H9 (cell line): ENCODE measurements at regions not wholly inside any gene's neighbourhood (a gene's known extent, or its start where the extent isn't known, plus 50 kb on each side); places are given as distances from the start of the nearest gene placed in this dataset.

ENCODE experiments used
- DNase-seq: peaks from one replicate; pipeline ENCODE4 v3.0.0-alpha.2; 2017
- H2AFZ ChIP-seq: one replicate; pipeline ENCODE4 v1.6.1; 2013; ENCODE audit warnings: mild to moderate bottlenecking, low read length, control low read depth, moderate library complexity
- H2AK5ac ChIP-seq: 2 replicates; pipeline ENCODE4 v1.6.1; 2013; ENCODE audit warnings: low read length, control low read depth, mixed read lengths; ENCODE audit not compliant: insufficient read length
- H2BK120ac ChIP-seq: one replicate; pipeline ENCODE4 v1.6.1; 2013; ENCODE audit warnings: low read depth, mild to moderate bottlenecking, low read length, control low read depth, inconsistent platforms; ENCODE audit not compliant: poor library complexity, severe bottlenecking
- H2BK12ac ChIP-seq: 2 replicates; pipeline ENCODE4 v1.6.1; 2013; ENCODE audit warnings: low read length, control low read depth, mixed read lengths, low read depth; ENCODE audit not compliant: insufficient read length
- H2BK15ac ChIP-seq: 2 replicates; pipeline ENCODE4 v1.6.1; 2013; ENCODE audit warnings: low read depth, low read length, control low read depth
- H2BK20ac ChIP-seq: one replicate; pipeline ENCODE4 v1.6.1; 2013; ENCODE audit warnings: low read depth, mild to moderate bottlenecking, low read length, control low read depth, inconsistent platforms; ENCODE audit not compliant: poor library complexity, severe bottlenecking
- H2BK5ac ChIP-seq: 2 replicates; pipeline ENCODE4 v1.6.1; 2013; ENCODE audit warnings: low read length, control low read depth, mixed read lengths; ENCODE audit not compliant: insufficient read length
- H3K14ac ChIP-seq: 2 replicates; pipeline ENCODE4 v1.6.1; 2013; ENCODE audit warnings: low read length, control low read depth; ENCODE audit not compliant: insufficient read depth
- H3K18ac ChIP-seq: 2 replicates; pipeline ENCODE4 v1.6.1; 2013; ENCODE audit warnings: low read depth, mild to moderate bottlenecking, mixed read lengths, low read length, control low read depth; ENCODE audit not compliant: insufficient read length
- H3K23ac ChIP-seq: 2 replicates; pipeline ENCODE4 v1.6.1; 2013; ENCODE audit warnings: low read length, control low read depth, mixed read lengths, low read depth; ENCODE audit not compliant: insufficient read length
- H3K23me2 ChIP-seq: 2 replicates; pipeline ENCODE4 v1.6.1; 2013; ENCODE audit warnings: low read depth, mild to moderate bottlenecking, mixed read lengths, low read length, control low read depth; ENCODE audit not compliant: insufficient read length, poor library complexity, severe bottlenecking
- H3K27ac ChIP-seq: 2 replicates; pipeline ENCODE4 v1.5.1; 2013; ENCODE audit warnings: low read length, control low read depth, mixed read lengths, low read depth; ENCODE audit not compliant: insufficient read length
- H3K27me3 ChIP-seq: 2 replicates; pipeline ENCODE4 v1.6.1; 2013; ENCODE audit warnings: low read length, control low read depth, inconsistent platforms; ENCODE audit not compliant: insufficient read depth
- H3K4ac ChIP-seq: 2 replicates; pipeline ENCODE4 v1.6.1; 2013; ENCODE audit warnings: low read depth, mild to moderate bottlenecking, control low read depth, inconsistent platforms, low read length, moderate library complexity
- H3K4me1 ChIP-seq: 2 replicates; pipeline ENCODE4 v1.6.1; 2013; ENCODE audit warnings: low read length, control low read depth, inconsistent platforms; ENCODE audit not compliant: insufficient read depth
- H3K4me2 ChIP-seq: 2 replicates; pipeline ENCODE4 v1.6.1; 2013; ENCODE audit warnings: low read length, control low read depth, mixed read lengths; ENCODE audit not compliant: insufficient read length, insufficient read depth
- H3K56ac ChIP-seq: 2 replicates; pipeline ENCODE4 v1.6.1; 2013; ENCODE audit warnings: low read depth, mild to moderate bottlenecking, mixed read lengths, low read length, control low read depth; ENCODE audit not compliant: insufficient read length
- H3K79me1 ChIP-seq: 2 replicates; pipeline ENCODE4 v1.6.1; 2013; ENCODE audit warnings: low read depth, mild to moderate bottlenecking, moderate library complexity, low read length, control low read depth, inconsistent platforms; ENCODE audit not compliant: insufficient read depth, poor library complexity, severe bottlenecking
- H3K79me2 ChIP-seq: 2 replicates; pipeline ENCODE4 v1.6.1; 2013; ENCODE audit warnings: low read length, control low read depth, inconsistent platforms; ENCODE audit not compliant: insufficient read depth
- H3K9ac ChIP-seq: 2 replicates; pipeline ENCODE4 v1.6.1; 2013; ENCODE audit warnings: low read length, control low read depth, mixed read lengths; ENCODE audit not compliant: insufficient read length; ENCODE audit errors: extremely low read depth
- H3K9me3 ChIP-seq: one replicate; pipeline ENCODE4 v1.6.1; 2013; ENCODE audit warnings: low read depth, low read length, inconsistent platforms; ENCODE audit not compliant: control insufficient read depth
- H3T11ph ChIP-seq: one replicate; pipeline ENCODE4 v1.6.1; 2013; ENCODE audit warnings: mild to moderate bottlenecking, low read length, control low read depth, inconsistent platforms
- H4K20me1 ChIP-seq: one replicate; pipeline ENCODE4 v1.6.1; 2013; ENCODE audit not compliant: control insufficient read depth, insufficient read length, insufficient read depth
- H4K5ac ChIP-seq: 2 replicates; pipeline ENCODE4 v1.6.1; 2013; ENCODE audit warnings: low read depth, mild to moderate bottlenecking, mixed read lengths, low read length, control low read depth; ENCODE audit not compliant: insufficient read length
- H4K8ac ChIP-seq: replicated peaks from 2 replicates; pipeline ENCODE4 v1.6.1; 2013; ENCODE audit warnings: low read length, control low read depth, mixed read lengths, low read depth; ENCODE audit not compliant: insufficient read length
- H4K91ac ChIP-seq: 2 replicates; pipeline ENCODE4 v1.6.1; 2013; ENCODE audit warnings: low read depth, mild to moderate bottlenecking, moderate library complexity, mixed read lengths, low read length, control low read depth; ENCODE audit not compliant: insufficient read length
- H3K27ac Mint-ChIP-seq, 3 experiments: 2 replicates in 2 of 3; 3 replicates in 1 of 3; pipeline ENCODE4 v1.8.0; 2020 to 2021; ENCODE audit warnings: mixed read lengths in 3 of 3, mild to moderate bottlenecking in 1 of 3, moderate library complexity in 1 of 3
- H3K27me3 Mint-ChIP-seq: 2 replicates; pipeline ENCODE4 v1.8.0; 2021; ENCODE audit warnings: low read depth, mild to moderate bottlenecking, moderate library complexity, mixed read lengths
- H3K36me3 Mint-ChIP-seq, 3 experiments: 2 replicates in 2 of 3; 3 replicates in 1 of 3; pipeline ENCODE4 v1.8.0; 2020 to 2021; ENCODE audit warnings: low read depth in 3 of 3, mixed read lengths in 3 of 3; ENCODE audit not compliant: insufficient read depth in 1 of 3
- H3K4me1 Mint-ChIP-seq, 2 experiments: 2 replicates each; pipeline ENCODE4 v1.8.0; 2020; ENCODE audit warnings: mixed read lengths in 2 of 2
- H3K4me3 Mint-ChIP-seq, 2 experiments: 2 replicates in 1 of 2; 3 replicates in 1 of 2; pipeline ENCODE4 v1.8.0; 2020 to 2021; ENCODE audit warnings: mild to moderate bottlenecking in 2 of 2, mixed read lengths in 2 of 2, moderate library complexity in 1 of 2
- H3K9me3 Mint-ChIP-seq, 2 experiments: 2 replicates in 1 of 2; 3 replicates in 1 of 2; pipeline ENCODE4 v1.8.0; 2020; ENCODE audit warnings: mild to moderate bottlenecking in 2 of 2, mixed read lengths in 2 of 2, moderate library complexity in 1 of 2
- WGBS: extraction: QIAGEN DNeasy Blood & Tissue Kit; methylation state at CpG from one replicate; pipeline ENCODE4 v1.1.7; 2013; ENCODE audit warnings: missing lambda C conversion rate, low lambda C conversion rate, mixed read lengths; ENCODE audit not compliant: insufficient read length; ENCODE audit errors: extremely low coverage; 5-methylcytosine and 5-hydroxymethylcytosine counted together
- TF ChIP-seq, protein P1 (sequence below): fragments of 200-600 bp; sonication (generic); conservative IDR thresholded peaks from 3 replicates; pipeline ENCODE4 v1.8.0; 2021; ENCODE audit warnings: antibody characterized with exemption, mild to moderate bottlenecking

DNA sequence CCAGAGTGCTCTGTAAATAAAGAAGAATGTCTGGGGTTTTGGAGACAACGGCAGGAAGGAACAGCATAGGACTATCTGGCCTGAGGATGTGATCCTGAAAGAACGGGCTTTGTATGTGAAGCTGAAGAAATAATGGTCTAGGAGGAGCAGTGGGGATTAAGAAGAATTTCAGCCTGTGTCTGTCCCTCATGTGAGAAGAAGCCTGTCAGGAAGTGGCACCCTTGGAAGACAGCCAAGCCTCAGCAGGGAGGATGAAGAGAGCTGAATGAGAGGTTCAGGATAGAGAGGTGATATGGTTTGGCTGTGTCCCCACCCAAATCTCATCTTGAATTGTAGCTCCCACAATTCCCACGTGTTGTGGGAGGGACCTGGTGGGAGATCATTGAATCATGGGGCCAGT lies 56.9 kb upstream of the TCL1A start:
- no peak overlapping the region for H2BK5ac ChIP-seq
- Mint-ChIP-seq H3K36me3 (no peaks in the 10 kb centered on the region), H3K27ac (no peak overlapping the region; a peak in 1 of 7 replicates), H3K9me3 (no peaks in the 10 kb centered on the region), H3K27me3 (peaks cover 62% of the 10 kb centered on the region), H3K4me1 (peaks cover 12 to 13% of the 10 kb centered on the region in 2 experiments), H3K4me3 (no peak overlapping the region)
- no peak overlapping the region for H3T11ph ChIP-seq
- no peak overlapping the region for H3K18ac ChIP-seq
- no peak overlapping the region for H4K5ac ChIP-seq
- no CpG with 5 or more reads among the region's 3 CpGs for WGBS
- H3K4me2 ChIP-seq = no peak overlapping the region
- no peaks in the 10 kb centered on the region for H3K79me1 ChIP-seq
- no peaks in the 10 kb centered on the region for H3K79me2 ChIP-seq
- peaks cover 4% of the 10 kb centered on the region; the same call in 1 of the 2 replicates for H3K27me3 ChIP-seq
- no peak overlapping the region for H3K23ac ChIP-seq
- H4K8ac ChIP-seq = no peak overlapping the region
- TF ChIP-seq, protein P1, sequence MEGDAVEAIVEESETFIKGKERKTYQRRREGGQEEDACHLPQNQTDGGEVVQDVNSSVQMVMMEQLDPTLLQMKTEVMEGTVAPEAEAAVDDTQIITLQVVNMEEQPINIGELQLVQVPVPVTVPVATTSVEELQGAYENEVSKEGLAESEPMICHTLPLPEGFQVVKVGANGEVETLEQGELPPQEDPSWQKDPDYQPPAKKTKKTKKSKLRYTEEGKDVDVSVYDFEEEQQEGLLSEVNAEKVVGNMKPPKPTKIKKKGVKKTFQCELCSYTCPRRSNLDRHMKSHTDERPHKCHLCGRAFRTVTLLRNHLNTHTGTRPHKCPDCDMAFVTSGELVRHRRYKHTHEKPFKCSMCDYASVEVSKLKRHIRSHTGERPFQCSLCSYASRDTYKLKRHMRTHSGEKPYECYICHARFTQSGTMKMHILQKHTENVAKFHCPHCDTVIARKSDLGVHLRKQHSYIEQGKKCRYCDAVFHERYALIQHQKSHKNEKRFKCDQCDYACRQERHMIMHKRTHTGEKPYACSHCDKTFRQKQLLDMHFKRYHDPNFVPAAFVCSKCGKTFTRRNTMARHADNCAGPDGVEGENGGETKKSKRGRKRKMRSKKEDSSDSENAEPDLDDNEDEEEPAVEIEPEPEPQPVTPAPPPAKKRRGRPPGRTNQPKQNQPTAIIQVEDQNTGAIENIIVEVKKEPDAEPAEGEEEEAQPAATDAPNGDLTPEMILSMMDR = no peak
- H3K23me2 ChIP-seq = no peaks in the 10 kb centered on the region
- no peaks in the 10 kb centered on the region for H3K4me1 ChIP-seq
- no peak for DNase-seq
- H3K27ac ChIP-seq = no peak overlapping the region
- no peaks in the 10 kb centered on the region for H3K9me3 ChIP-seq
- no peak overlapping the region for H2AK5ac ChIP-seq
- H2BK15ac ChIP-seq = no peak overlapping the region
- H2BK20ac ChIP-seq = no peak overlapping the region
- no peak overlapping the region for H2BK12ac ChIP-seq
- no peak overlapping the region for H2AFZ ChIP-seq
- H2BK120ac ChIP-seq = no peak overlapping the region
- H3K14ac ChIP-seq = no peak overlapping the region
- no peak overlapping the region for H3K56ac ChIP-seq
- no peak overlapping the region for H3K4ac ChIP-seq
- no peak overlapping the region for H3K9ac ChIP-seq
- no peaks in the 10 kb centered on the region for H4K20me1 ChIP-seq
- H4K91ac ChIP-seq = no peak overlapping the region
